RWPE1 (cell line): ENCODE measurements at regions not wholly inside any gene's neighbourhood (a gene's known extent, or its start where the extent isn't known, plus 50 kb on each side); places are given as distances from the start of the nearest gene placed in this dataset.

Experiments used
- CTCF ChIA-PET: fragments of 350-600 bp; sonication (Branson Sonifier 250); formaldehyde crosslinking; extraction: SDS; loops from one replicate; lab custom pipeline; 2021; lab: Yijun Ruan, JAX
- POLR2A ChIA-PET: fragments of 400-600 bp; formaldehyde crosslinking; extraction: SDS; loops from one replicate; lab custom pipeline; 2020; ENCODE audit warnings: antibody characterized with exemption; ENCODE audit not compliant: low non-redundant PET; lab: Yijun Ruan, JAX
- DNase-seq: peaks from one replicate; pipeline ENCODE4 v3.0.0; 2012; ENCODE audit warnings: low spot score
- H3K27ac ChIP-seq: fragments of 450-650 bp; 2 replicates; pipeline ENCODE4 v1.5.1; 2017
- TF ChIP-seq, protein P1 (sequence below): fragments of 450-650 bp; conservative IDR thresholded peaks from 2 replicates; pipeline ENCODE4 v1.5.1; 2017; ENCODE audit warnings: low read depth, mild to moderate bottlenecking

DNA sequence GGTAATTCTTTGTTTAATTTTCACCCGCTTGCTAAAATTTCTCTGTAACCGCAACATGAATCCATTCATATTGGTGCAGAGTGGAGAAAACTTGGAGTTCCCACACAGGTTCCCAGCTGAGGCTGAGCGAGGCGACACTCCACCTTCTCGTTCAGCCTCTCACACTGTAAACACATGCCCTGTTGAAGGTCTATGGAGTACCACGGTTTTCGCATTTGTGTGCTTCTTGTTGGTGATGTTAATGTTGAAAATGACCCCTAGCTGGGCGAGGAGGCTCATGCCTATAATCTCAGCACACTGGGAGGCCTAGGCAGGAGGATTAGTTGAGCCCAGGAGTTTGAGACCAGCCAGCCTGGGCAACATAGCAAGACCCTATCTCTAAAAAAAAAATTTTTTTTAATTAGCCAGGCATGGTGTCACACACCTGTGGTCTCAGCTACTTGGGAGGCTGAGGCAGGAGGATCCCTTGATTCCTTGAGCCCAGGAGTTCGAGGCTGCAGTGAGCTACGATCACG lies 67.2 kb downstream of the ARHGEF18 start:
- DNase-seq = no peak
- peak overlapping the region; percentile 34 for H3K27ac ChIP-seq
- POLR2A ChIA-PET = no interaction called here
- TF ChIP-seq, protein P1, sequence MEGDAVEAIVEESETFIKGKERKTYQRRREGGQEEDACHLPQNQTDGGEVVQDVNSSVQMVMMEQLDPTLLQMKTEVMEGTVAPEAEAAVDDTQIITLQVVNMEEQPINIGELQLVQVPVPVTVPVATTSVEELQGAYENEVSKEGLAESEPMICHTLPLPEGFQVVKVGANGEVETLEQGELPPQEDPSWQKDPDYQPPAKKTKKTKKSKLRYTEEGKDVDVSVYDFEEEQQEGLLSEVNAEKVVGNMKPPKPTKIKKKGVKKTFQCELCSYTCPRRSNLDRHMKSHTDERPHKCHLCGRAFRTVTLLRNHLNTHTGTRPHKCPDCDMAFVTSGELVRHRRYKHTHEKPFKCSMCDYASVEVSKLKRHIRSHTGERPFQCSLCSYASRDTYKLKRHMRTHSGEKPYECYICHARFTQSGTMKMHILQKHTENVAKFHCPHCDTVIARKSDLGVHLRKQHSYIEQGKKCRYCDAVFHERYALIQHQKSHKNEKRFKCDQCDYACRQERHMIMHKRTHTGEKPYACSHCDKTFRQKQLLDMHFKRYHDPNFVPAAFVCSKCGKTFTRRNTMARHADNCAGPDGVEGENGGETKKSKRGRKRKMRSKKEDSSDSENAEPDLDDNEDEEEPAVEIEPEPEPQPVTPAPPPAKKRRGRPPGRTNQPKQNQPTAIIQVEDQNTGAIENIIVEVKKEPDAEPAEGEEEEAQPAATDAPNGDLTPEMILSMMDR = no peak
- CTCF ChIA-PET = interaction anchor here (0.8 kb wide), 1 partner anchor 72 kb away, joined by 3 read pairs; no protein-coding TSS in a partner anchor

DNA sequence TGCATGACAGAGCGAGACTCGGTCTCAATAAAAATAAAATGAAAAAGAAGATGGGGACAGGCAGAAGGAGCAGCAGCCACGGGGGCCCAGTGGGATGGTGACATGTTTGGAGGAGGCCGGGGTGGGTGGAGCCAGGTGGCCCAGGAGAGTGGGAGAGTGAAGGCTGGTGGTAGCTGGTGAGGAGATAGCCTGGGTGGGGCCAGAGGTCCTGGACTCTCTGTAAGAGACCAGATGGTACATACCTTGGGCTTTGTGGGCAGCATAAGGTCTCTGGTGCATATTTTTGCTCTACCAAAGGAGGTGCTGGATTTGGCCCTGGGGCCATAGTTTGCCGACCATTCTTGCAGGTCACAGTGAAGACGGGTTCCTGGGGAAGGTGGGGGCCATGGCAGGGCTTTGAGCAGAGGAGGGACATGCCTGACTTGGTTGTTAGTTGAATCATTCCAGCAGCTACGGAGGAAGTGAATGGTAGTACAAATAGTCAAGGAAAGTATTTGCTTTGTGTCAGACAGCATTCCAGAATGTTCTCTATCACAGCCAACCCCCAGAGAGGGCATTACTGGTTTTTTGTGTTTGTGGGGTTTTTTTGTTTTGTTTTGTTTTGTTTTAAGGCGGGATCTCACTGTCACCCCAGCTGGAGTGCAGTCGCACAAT lies 69.1 kb downstream of the ARHGEF18 start:
- H3K27ac ChIP-seq = peak overlapping the region; percentile 54
- TF ChIP-seq, protein P1 = no peak
- CTCF ChIA-PET = no interaction called here
- POLR2A ChIA-PET = interaction anchor here (0.6 kb wide), 1 partner anchor 8 kb away, joined by 4 read pairs; no protein-coding TSS in a partner anchor
- DNase-seq = no peak

DNA sequence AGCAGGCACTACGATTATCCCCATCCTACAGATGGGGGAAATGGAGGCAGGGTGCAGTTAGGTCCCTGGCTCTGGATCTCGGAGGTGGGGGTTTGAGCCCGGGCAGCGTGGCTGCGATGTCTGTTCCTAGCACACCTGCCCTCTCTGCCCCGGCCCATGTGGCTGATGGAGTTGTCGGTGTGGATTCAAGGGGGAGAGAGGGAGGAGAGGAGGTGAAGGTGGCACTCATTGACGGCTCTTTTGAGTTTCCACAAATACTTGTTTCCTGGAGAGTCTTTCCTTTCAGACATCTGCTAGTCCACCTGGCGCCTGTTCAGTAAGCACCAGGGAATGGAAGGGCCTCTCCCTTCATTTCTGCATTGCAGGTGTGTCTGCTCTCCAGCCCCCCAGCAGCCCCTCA lies 69.9 kb downstream of the ARHGEF18 start:
- peak overlapping the region; percentile 54 for H3K27ac ChIP-seq
- CTCF ChIA-PET = no interaction called here
- POLR2A ChIA-PET = interaction anchor here (0.6 kb wide), 1 partner anchor 9 kb away, joined by 4 read pairs; no protein-coding TSS in a partner anchor
- TF ChIP-seq, protein P1 = no peak
- DNase-seq = no peak

DNA sequence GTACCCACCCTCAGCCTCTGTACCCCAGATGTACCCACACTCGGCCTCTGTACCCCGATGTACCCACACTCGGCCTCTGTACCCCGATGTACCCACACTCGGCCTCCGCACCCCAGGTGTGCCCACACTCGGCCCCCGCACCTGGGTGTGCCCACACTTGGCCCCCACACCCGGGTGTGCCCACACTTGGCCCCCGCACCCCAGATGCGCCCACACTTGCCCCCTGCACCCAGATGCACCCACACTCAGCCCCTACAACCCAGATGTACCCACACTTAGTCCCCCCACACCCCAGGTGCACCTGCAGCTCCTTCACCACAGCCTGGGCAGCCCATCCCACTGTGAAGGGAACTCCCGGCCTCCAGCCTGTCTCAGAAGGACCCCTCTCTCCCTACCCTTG lies 69.7 kb downstream of the PEX11G start:
- H3K27ac ChIP-seq = no peak overlapping the region
- ChIA-PET POLR2A (no interaction called here), CTCF (no interaction called here)
- TF ChIP-seq, protein P1 = no peak
- no peak for DNase-seq

DNA sequence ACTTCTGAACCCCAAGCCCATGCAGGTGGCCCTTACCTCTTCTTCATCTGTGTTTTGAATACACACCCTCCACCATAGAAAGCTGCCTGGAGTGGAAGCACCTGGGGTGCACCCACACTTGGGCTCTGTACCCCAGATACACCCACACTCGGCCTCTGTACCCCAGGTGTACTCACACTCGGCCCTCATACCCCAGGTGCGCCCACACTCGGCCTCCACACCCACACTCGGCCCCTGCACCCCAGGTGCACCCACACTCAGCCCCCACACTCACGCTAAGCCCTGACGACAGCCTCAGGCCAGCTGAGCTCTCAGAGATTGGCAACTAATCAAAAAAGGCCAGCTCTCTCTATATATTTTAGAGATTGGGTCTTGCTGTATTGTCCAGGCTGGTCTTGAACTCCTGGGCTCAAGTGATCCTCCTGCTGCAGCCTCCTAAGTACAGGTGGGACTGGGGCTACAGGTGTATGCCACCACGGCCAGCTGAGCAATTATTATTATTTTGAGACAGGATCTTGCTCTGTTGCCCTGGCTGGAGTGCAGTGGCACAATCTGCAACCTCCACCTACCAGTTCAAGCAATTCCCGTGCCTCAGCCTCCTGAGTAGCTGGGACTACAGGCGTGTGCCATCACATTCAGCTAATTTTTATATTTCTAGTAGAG lies 68.9 kb downstream of the PEX11G start:
- CTCF ChIA-PET = interaction anchor here (1.0 kb wide), 1 partner anchor 39 kb away, joined by 3 read pairs; no protein-coding TSS in a partner anchor
- no peak for DNase-seq
- TF ChIP-seq, protein P1 = no peak
- peak overlapping the region; percentile 61; the same call in 1 of the 2 replicates for H3K27ac ChIP-seq
- POLR2A ChIA-PET = no interaction called here

DNA sequence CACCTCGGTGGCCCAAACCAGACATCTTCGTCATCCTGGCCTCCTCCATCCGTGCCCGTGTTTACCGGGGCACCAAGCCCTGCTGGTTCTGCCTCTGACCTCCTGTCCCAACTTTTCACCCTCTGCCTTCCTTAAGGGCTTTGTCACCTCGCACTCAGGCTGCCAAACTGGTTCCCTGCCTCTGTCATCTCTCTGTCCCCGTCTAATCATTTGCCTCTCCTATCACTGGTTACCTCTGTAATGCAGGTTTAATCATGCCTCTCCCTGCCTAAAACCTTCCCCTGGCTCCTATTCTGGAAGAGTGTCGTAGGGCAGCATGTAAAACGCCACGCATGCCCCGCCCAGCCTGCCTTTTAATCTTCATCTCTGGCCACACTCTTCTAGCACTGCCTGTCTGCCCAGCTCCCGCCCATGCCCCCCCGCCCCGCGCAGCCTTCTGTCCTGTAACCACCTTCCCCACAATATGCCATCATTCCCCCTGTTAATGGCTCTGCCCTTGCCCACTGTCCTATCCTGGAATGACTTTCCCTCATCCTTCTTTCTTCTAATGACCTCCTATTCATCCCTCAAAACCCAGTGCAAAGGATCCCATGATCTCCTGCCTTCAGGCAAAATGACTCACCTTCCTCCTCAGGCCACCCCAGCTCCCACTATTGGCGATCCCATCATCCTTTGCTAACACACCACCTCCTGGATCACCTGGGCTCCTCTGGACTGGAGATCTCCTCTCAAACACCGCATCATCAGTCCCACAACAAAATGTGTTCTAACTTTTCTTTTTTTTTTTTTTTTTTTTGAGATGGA lies 66.7 kb downstream of the PEX11G start:
- peak overlapping the region; percentile 61 for H3K27ac ChIP-seq
- ChIA-PET POLR2A (no interaction called here), CTCF (interaction anchor here (0.6 to 0.9 kb wide), 2 partner anchors 16 to 24 kb away, joined by 3 read pairs; no protein-coding TSS in a partner anchor)
- TF ChIP-seq, protein P1 = no peak
- no peak for DNase-seq
